ENCODE measurements at regions not wholly inside any gene's neighbourhood (a gene's known extent, or its start where the extent isn't known, plus 50 kb on each side); places are given as distances from the start of the nearest gene placed in this dataset.

GRCh38 chr2:63673865-63674533, 85.2 kb downstream of the MDH1 start:
- Mint-ChIP-seq H3K36me3 (ENCODE audit: low read depth) (no peaks in the 10 kb centered on the region), H3K27ac (no peak overlapping the region), H3K9me3 (no peaks in the 10 kb centered on the region), H3K4me1 (no peaks in the 10 kb centered on the region), H3K4me3 (no peak overlapping the region), H3K27me3 (ENCODE audit: low read depth) (peaks cover 4% of the 10 kb centered on the region)
- TF ChIP-seq, protein P1, sequence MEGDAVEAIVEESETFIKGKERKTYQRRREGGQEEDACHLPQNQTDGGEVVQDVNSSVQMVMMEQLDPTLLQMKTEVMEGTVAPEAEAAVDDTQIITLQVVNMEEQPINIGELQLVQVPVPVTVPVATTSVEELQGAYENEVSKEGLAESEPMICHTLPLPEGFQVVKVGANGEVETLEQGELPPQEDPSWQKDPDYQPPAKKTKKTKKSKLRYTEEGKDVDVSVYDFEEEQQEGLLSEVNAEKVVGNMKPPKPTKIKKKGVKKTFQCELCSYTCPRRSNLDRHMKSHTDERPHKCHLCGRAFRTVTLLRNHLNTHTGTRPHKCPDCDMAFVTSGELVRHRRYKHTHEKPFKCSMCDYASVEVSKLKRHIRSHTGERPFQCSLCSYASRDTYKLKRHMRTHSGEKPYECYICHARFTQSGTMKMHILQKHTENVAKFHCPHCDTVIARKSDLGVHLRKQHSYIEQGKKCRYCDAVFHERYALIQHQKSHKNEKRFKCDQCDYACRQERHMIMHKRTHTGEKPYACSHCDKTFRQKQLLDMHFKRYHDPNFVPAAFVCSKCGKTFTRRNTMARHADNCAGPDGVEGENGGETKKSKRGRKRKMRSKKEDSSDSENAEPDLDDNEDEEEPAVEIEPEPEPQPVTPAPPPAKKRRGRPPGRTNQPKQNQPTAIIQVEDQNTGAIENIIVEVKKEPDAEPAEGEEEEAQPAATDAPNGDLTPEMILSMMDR (IDR thresholded peaks at IDR 0.05; ENCODE audit: unreplicated experiment in 3 of 3), result no peak

GRCh38 chr2:63675026-63675425, 86.3 kb downstream of the MDH1 start:
- TF ChIP-seq, protein P1 (IDR thresholded peaks at IDR 0.05; ENCODE audit: unreplicated experiment in 3 of 3), result no peak
- H3K9me3 Mint-ChIP-seq, result no peaks in the 10 kb centered on the region
- H3K27ac Mint-ChIP-seq, result no peak overlapping the region
- no peaks in the 10 kb centered on the region for H3K4me1 Mint-ChIP-seq
- H3K27me3 Mint-ChIP-seq (ENCODE audit: low read depth), result peaks cover 4% of the 10 kb centered on the region
- no peaks in the 10 kb centered on the region for H3K36me3 Mint-ChIP-seq (ENCODE audit: low read depth)
- no peak overlapping the region for H3K4me3 Mint-ChIP-seq

GRCh38 chr2:63676135-63676534, 87.4 kb downstream of the MDH1 start:
- H3K27ac Mint-ChIP-seq, result no peak overlapping the region
- H3K27me3 Mint-ChIP-seq (ENCODE audit: low read depth), result peaks cover 4% of the 10 kb centered on the region
- no peaks in the 10 kb centered on the region for H3K9me3 Mint-ChIP-seq
- H3K36me3 Mint-ChIP-seq (ENCODE audit: low read depth), result no peaks in the 10 kb centered on the region
- no peak overlapping the region for H3K4me3 Mint-ChIP-seq
- TF ChIP-seq, protein P1 (IDR thresholded peaks at IDR 0.05; ENCODE audit: unreplicated experiment in 3 of 3), result no peak
- H3K4me1 Mint-ChIP-seq, result no peaks in the 10 kb centered on the region

GRCh38 chr2:63678085-63678484, 89.3 kb downstream of the MDH1 start:
- no peak overlapping the region for H3K27ac Mint-ChIP-seq
- H3K27me3 Mint-ChIP-seq (ENCODE audit: low read depth), result no peaks in the 10 kb centered on the region
- TF ChIP-seq, protein P1 (IDR thresholded peaks at IDR 0.05; ENCODE audit: unreplicated experiment in 3 of 3), result no peak
- no peak overlapping the region for H3K4me3 Mint-ChIP-seq
- H3K36me3 Mint-ChIP-seq (ENCODE audit: low read depth), result no peaks in the 10 kb centered on the region
- H3K4me1 Mint-ChIP-seq, result no peaks in the 10 kb centered on the region
- no peaks in the 10 kb centered on the region for H3K9me3 Mint-ChIP-seq

DNA sequence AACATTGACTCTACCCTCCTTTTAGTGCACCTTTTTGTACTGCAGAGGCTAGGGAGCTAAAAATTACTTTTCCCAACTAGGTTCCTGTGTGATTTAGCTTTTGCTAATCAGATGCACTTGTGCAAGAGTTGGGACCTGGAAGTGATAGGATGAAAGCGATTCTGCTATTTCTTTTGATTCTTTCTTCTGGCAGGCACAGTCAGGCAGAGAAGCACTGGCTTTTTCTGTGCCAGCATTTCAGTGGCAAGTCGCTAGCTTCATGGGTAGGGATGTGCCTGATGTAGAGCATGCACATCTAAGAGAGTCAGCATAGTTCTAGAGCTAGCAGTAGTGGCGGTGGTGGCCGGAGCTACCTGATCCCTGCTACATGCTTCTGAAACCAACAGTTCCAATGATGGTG, 89.8 kb downstream of the MDH1 start:
- Mint-ChIP-seq H3K4me3 (no peak overlapping the region), H3K4me1 (no peaks in the 10 kb centered on the region), H3K36me3 (ENCODE audit: low read depth) (no peaks in the 10 kb centered on the region), H3K27ac (no peak overlapping the region), H3K9me3 (no peaks in the 10 kb centered on the region), H3K27me3 (ENCODE audit: low read depth) (no peaks in the 10 kb centered on the region)
- TF ChIP-seq, protein P1 (IDR thresholded peaks at IDR 0.05; ENCODE audit: unreplicated experiment in 3 of 3), result no peak

DNA sequence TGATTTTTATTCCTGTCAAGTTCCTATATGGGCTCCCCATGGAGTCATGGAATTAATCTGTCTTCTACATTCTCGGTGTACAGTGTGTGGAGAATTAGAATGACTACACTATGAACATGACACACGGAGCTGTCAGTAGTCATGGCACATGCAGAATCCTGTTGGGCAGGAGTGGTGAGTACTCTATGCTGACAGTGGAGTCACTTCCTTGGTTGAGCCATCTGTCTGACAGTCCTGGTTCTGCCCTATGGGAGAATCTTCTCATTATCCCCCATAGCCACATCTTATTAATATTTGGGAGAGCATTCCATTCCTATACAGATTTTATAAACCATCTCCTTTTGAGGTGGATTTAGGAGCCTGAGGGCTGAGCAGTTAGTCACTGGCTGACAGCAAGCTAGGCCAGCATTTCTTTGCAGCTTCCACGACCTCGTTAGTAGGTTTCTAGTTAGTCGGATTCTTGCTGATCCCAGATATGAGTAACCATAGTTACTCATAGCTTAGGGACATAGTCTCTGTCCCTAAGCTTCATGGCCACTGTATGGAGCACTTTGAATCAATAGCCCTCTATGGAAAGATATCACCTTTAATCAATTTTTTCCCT, 90.6 kb downstream of the MDH1 start:
- Mint-ChIP-seq H3K4me1 (no peaks in the 10 kb centered on the region), H3K27me3 (ENCODE audit: low read depth) (no peaks in the 10 kb centered on the region), H3K36me3 (ENCODE audit: low read depth) (no peaks in the 10 kb centered on the region), H3K9me3 (no peaks in the 10 kb centered on the region), H3K27ac (no peak overlapping the region), H3K4me3 (no peak overlapping the region)
- TF ChIP-seq, protein P1 (IDR thresholded peaks at IDR 0.05; ENCODE audit: unreplicated experiment in 3 of 3), result no peak

Data from nephron (organoid).